Inflammatory macrophage (primary cell): ENCODE measurements at regions not wholly inside any gene's neighbourhood (a gene's known extent, or its start where the extent isn't known, plus 50 kb on each side); places are given as distances from the start of the nearest gene placed in this dataset.

Experiments used
- DNase-seq, 2 donors: peaks; one replicate each; pipeline ENCODE4 v3.0.0-alpha.2; 2020 to 2022

DNA sequence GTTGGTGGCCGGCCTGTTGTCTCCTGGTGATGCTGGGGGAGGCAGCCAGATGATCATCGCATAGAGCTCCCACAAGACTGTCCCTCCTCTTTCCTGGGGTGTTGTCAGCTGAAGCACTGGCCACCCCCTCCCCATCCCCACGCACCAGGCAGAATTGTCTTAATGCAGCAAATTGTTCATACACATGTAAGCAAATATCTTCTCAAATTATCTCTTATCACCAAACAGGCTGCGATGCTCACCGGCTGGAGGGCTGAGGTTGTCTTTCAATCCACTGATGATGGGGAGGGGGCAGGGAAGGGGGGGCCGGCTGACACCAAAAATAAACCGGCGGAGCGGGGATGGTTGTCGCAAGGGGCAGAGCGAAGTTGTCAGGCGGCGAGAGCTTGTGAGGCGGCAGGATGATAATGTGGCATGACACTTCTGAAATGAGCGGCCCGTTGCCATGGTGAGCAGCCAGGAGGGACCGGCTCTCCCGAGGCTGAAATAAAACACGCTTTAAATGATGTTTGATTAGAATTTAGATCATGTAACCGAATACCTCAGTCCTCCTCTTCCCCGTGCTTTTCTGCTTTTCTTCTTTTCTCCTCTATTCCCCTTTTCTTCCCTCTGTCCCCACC lies 59.8 kb downstream of the MRM1 start:
- DNase-seq: no peak

DNA sequence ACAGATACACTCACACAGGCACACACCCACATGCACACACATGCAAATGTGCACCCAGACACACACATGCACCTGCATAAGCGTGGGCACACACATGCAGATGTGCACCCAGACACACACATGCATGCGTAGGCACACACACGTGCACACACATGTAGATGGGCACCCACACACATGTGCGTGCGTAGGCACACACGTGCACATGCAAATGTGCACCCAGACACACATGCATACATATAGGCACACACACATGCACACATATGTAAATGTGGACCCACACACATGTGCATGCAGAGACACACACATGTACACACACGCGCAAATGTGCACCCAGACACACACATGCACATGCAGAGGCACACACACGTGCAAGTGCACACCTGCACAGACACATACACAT lies 60.3 kb downstream of the MRM1 start:
- no peak for DNase-seq

GRCh38 chr17:36665417-36665816 lies 64.0 kb downstream of the MRM1 start:
- no peak for DNase-seq

DNA sequence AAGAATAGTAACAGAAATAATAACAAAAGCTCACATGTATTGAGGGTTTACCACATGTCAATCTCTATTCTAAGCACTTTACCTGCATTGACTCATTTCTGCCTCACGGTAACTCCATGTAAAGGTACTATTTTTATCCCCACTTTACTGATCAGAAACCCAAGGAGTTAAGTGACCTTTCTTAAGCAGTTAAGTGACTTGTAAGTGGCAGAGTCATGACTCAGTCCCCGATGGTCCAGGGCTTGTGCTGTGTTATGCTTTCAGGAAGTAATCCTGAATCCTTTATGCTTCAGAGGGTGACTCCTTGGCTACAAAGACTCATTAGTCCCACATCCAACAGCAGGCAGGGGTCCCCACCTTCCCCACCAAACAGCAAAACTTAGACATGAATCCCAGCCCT lies 66.5 kb downstream of the MRM1 start:
- no peak for DNase-seq

GRCh38 chr17:36668824-36669223 lies 67.4 kb downstream of the MRM1 start:
- no peak for DNase-seq

- DNase-seq: no peak
Measured at GRCh38 chr17:36671144-36671543, 69.8 kb downstream of the MRM1 start.

DNA sequence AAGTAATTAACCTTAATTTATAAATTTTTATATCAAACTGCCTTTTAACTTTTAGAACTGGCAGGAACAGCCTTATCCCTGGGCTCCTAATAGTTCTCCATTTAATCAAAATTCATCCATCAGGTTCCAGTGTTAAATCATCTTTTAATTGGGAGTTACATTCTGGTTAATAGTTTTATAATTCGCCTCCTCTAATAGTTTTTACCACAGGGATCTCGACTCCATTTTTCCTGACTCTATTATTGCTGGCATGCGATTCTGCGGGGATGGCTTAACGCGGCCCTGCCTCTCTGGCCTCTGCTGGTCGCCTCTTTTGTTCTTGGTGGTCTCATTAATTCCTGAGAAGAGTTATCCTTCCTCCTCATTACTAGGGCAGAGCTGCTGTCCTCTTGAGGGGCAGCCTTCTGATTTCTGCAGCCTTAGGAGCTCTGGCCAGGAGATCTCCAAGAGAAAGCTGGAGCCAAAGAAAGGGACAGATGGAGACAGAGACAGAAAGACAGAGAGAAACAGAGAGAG lies 71.1 kb downstream of the MRM1 start:
- DNase-seq: no peak

- no peak for DNase-seq
Measured at GRCh38 chr17:36673068-36673467, 71.7 kb downstream of the MRM1 start.

- DNase-seq: no peak
Measured at GRCh38 chr17:36673637-36674277, 72.4 kb downstream of the MRM1 start.

GRCh38 chr17:36674278-36674650 lies 72.9 kb downstream of the MRM1 start:
- DNase-seq: no peak

DNA sequence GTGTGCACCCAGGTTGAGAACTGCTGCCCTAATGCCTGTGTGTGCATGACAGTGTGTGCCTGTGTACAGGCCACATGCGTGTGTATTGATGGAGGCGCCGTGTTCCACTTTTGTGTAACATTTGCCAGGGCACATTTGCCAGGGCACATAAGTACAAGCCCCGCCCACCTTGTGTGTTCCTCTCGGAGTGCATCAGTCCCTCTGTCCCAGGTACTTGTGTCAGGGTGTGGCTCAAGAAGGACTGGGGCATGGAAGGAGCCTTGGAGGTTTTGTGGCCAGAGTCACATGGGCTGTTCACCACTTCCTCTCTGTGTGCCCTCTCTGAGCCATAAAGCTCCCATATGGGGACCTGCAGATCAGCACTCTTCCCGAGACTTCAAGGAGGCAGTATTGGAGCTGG lies 73.9 kb downstream of the MRM1 start:
- DNase-seq: no peak

DNA sequence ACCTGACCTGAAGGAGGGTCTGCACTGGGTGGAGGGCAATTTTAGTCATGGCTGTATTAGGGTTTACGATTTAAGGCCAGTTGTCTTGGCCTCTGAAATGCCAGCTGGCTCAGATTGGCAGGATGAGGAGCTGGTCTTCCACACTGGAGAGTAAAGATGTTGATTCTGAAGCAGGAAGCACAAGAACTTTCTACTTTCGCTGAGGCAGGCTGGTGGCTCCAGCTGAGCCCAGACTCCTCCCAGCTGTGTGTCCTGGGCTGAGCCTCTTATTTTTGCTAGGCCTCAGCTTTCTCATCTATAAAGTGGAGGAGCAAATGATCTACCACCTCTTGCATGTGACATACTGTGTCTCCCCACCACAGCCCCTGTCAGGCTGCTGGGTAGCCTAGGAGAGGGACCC lies 74.4 kb downstream of the MRM1 start:
- DNase-seq: no peak

DNA sequence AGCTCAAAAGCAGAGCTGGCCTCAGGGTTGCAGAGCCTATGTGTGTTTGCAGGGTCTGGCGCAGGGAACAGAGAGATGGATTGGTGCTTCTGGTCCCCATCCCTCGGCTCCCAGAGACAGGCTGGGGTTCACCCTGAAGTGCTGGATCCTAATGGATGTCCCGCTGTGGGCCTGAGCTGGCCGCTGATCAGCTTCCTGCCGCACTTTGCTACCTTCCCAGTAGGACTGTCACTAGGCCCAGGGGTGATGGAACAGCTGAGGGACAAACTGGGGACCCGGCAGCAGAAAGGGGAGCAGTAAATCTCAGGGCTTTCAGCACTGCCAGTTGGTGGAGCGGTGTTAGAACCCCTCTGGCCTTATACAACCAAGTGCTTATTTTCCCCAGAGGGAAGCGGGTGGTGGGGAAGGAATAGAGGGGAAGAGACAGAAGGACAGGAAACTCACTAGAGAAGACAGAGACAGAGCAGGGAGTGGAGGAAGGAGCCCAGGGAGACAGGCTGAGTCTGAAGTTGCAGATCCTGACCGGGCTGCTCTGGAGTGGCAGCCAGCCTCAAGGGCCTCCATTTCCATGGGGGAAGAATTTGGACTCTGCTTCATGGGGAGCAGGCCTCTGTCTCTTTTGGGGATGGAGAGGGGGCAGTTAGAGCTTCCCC lies 78.6 kb downstream of the MRM1 start:
- DNase-seq: no peak

GRCh38 chr17:36680701-36681202 lies 79.4 kb downstream of the MRM1 start:
- no peak for DNase-seq

DNA sequence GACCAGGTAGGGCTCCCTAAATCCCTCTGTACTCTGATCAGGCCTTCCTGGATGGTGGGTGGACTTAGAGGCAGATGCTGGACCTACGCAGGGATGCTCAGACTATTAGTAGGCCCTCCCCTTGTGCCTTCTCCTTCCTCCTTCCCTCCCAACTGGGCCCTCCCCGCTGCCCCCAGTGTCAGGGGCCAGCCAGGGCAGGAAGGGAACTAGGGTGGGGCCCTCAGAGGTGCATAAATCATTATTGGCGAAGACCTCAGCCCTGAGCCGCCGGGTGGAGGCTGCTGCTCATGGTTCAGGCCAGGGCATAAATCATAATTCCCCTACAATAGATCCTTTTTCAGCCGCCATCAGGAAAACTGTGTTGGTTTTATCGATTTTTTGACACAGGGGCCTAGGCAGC lies 81.4 kb downstream of the MRM1 start:
- no peak for DNase-seq

- DNase-seq: no peak
Measured at GRCh38 chr17:36683387-36683786, 82.0 kb downstream of the MRM1 start.

GRCh38 chr17:36684134-36684533 lies 82.8 kb downstream of the MRM1 start:
- no peak for DNase-seq

GRCh38 chr17:36686123-36686669 lies 84.8 kb downstream of the MRM1 start:
- DNase-seq: no peak

DNA sequence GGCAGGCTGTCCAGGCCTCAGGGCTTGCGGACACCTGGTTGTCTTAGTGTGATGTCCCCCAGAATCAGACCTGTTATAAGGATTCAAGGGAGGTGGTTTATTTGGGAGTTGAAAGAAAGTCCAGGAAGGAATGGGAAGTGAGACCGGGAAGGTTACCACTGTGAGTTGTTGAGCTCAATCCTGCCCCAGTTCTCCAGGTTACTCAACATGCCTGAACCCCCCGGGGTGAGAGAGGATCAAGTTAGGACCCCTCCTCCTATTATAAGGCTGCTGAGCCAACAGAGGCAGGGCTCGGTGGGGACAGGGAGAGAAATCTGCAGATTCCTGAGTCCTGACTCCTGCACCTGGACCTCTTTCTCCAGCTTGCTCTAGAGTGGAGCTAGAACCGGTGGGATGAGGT lies 86.4 kb downstream of the MRM1 start:
- DNase-seq: no peak

DNA sequence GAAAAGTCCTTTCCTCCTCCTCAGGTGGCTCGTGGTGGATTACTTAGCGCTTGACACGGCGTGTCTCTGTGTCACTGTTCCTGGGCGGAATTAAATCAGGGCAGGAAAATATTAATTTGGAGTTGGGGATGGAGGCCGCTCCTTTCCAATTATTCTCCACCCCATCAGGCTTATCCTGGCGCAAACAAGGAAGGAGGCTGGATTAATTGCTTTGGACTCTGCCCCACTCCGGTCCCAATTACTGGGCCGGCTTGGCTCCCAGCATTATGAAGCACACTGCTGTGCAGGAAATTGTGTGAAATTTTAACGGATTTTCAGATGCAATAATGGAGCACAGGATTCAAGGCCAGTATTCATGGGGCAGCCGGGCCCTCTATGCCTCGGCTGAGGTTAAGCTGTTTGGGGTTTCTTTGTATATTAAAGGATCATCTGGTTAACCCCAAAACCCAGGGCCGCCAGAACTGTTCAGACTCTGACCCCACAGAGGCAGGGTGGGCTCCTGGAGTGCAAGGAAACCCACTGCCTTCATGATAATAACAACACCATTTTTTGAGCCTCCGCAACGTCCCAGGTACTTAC lies 87.8 kb downstream of the MRM1 start:
- DNase-seq: no peak

DNA sequence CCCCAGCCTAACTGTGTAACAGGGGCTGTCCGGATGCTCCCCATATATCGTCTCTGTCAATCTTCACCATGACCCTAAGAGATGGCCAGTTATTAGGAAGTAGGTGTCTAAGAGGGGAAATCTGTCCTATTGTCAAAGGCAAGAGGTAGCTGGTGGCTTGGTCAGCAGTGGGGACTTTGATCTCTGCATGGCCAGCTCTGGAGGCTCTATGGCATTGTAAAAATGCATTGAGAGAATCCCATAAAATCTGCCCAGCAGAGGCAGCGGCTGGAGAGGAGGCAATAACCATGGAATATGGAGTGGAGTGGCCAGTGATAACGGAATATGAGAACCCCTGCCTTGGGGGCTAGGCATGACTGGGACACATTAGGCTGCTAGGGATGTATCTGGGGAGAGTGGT lies 88.8 kb downstream of the MRM1 start:
- no peak for DNase-seq

DNA sequence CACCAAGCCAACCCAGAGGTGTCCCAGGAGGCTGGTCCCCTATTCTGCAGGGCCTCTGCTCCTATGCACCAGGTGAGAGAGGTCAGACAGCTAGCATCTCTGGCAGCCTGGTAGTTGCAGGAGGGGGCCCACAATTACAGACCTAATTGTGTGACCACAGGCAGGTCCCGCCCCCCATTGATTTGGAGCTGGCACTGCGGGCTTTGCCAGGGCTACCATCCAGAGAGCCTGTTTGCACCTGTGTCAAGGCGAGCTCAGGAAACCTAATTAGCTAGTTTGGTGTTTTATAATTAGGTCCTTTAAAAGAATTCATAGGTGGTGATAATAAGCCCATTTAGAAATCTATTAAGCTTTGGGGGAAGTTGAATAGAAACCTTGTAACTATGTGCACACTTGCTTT lies 90.2 kb downstream of the MRM1 start:
- DNase-seq: no peak

- no peak for DNase-seq
Measured at GRCh38 chr17:36695082-36695481, 93.7 kb downstream of the MRM1 start.
